HCT116 (cell line): ENCODE measurements at regions not wholly inside any gene's neighbourhood (a gene's known extent, or its start where the extent isn't known, plus 50 kb on each side); places are given as distances from the start of the nearest gene placed in this dataset.

Experiments
- CTCF ChIP-seq, 3 experiments: fragments of 200-600 bp in 1 of 3; sonication (generic) in 1 of 3; IDR thresholded peaks in 2 of 3; conservative IDR thresholded peaks in 1 of 3; 2 replicates each; pipeline ENCODE4 v1.5.1; 2012 to 2017; ENCODE audit warnings: low read depth in 2 of 3, low read length in 2 of 3, antibody characterized with exemption in 1 of 3, borderline replicate concordance in 1 of 3, control low read depth in 1 of 3, mild to moderate bottlenecking in 1 of 3, mixed read lengths in 1 of 3, mixed run types in 1 of 3, moderate library complexity in 1 of 3; ENCODE audit not compliant: insufficient read depth in 1 of 3
- EGR1 ChIP-seq: IDR thresholded peaks from 2 replicates; pipeline ENCODE4 v1.6.1; 2012; ENCODE audit warnings: low read depth
- EZH2 ChIP-seq: fragments of 200-600 bp; sonication (generic); IDR thresholded peaks from 2 replicates; pipeline ENCODE4 v1.6.1; 2017; ENCODE audit warnings: antibody characterized with exemption, mixed run types
- FOSL1 ChIP-seq: IDR thresholded peaks from 2 replicates; pipeline ENCODE4 v1.6.1; 2012; ENCODE audit warnings: low read depth
- POLR2A ChIP-seq: IDR thresholded peaks from 2 replicates; pipeline ENCODE4 v1.7.0; 2011; ENCODE audit warnings: borderline replicate concordance; ENCODE audit not compliant: insufficient read depth, insufficient read length; ENCODE audit errors: extremely low read depth
- POLR2AphosphoS5 ChIP-seq: IDR thresholded peaks from 2 replicates; pipeline ENCODE4 v1.6.1; 2011; ENCODE audit warnings: mild to moderate bottlenecking, low read depth, low read length, moderate library complexity
- RAD21 ChIP-seq: IDR thresholded peaks from 2 replicates; pipeline ENCODE4 v1.6.1; 2012; ENCODE audit warnings: low read depth, mild to moderate bottlenecking
- ZNF274 ChIP-seq: fragments of 200-500 bp; sonication (Bioruptor generic); IDR thresholded peaks from 2 replicates; pipeline ENCODE4 v1.6.1; 2014; ENCODE audit warnings: mild to moderate bottlenecking, low read depth, low read length, inconsistent platforms
- TF ChIP-seq, protein P1 (sequence below): IDR thresholded peaks from 2 replicates; pipeline ENCODE4 v1.6.1; 2012

DNA sequence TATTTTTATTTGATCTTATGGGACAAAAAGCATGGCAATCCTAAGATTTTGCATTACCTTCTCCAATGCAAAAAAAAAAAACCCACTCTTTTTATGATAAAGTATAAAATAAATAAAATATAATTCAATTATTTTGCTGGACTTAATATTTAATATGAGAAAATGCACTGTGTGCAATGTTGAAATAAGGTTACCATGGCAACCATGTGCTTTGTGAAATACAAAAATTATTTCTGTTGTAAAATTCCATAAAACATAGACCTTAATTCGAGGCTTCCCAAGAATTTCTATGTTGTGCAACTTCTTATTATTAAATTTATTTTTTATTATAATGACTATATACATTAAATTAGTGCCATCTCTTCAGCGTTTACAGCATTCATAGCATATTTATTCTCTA, 989.5 kb downstream of the MRPL39 start:
- TF ChIP-seq CTCF (IDR thresholded peaks at IDR 0.05 in 2 of 3, conservative IDR thresholded peaks at IDR 0.05 in 1 of 3; ENCODE audit: borderline replicate concordance in 1 of 3, insufficient read depth in 1 of 3, low read depth in 2 of 3, low read length in 2 of 3) (no peak), EZH2 (no peak), POLR2AphosphoS5 (no peak), POLR2A (no peak), ZNF274 (no peak), EGR1 (no peak), FOSL1 (no peak), RAD21 (no peak)
- TF ChIP-seq, protein P1, sequence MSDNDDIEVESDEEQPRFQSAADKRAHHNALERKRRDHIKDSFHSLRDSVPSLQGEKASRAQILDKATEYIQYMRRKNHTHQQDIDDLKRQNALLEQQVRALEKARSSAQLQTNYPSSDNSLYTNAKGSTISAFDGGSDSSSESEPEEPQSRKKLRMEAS: no peak
